Neural progenitor cell (in vitro differentiated cells): ENCODE measurements at regions not wholly inside any gene's neighbourhood (a gene's known extent, or its start where the extent isn't known, plus 50 kb on each side); places are given as distances from the start of the nearest gene placed in this dataset.

Experiments
- DNase-seq: peaks from one replicate; pipeline ENCODE4 v3.0.0-alpha.2; 2016; ENCODE audit warnings: low spot score
- H2AFZ ChIP-seq: fragments of 200-600 bp; sonication (generic); replicated peaks from 2 replicates; pipeline ENCODE4 v1.6.1; 2016; ENCODE audit warnings: antibody characterized with exemption
- H3F3A ChIP-seq: fragments of 200-600 bp; sonication (generic); 2 replicates; pipeline ENCODE4 v1.6.1; 2016; ENCODE audit warnings: antibody characterized with exemption, low read depth
- H3K27ac ChIP-seq: fragments of 200-600 bp; sonication (generic); 2 replicates; pipeline ENCODE4 v1.5.1; 2016; ENCODE audit warnings: mild to moderate bottlenecking
- H3K27me3 ChIP-seq: fragments of 200-600 bp; sonication (generic); 2 replicates; pipeline ENCODE4 v1.6.1; 2016; ENCODE audit warnings: mild to moderate bottlenecking, moderate library complexity
- H3K36me3 ChIP-seq: fragments of 200-600 bp; sonication (generic); 2 replicates; pipeline ENCODE4 v1.5.1; 2016
- H3K4me1 ChIP-seq: fragments of 200-600 bp; sonication (generic); 2 replicates; pipeline ENCODE4 v1.6.1; 2016; ENCODE audit warnings: mixed run types
- H3K4me2 ChIP-seq: fragments of 200-600 bp; sonication (generic); 2 replicates; pipeline ENCODE4 v1.6.1; 2016
- H3K4me3 ChIP-seq: fragments of 200-600 bp; sonication (generic); 2 replicates; pipeline ENCODE4 v1.5.1; 2016
- H3K79me2 ChIP-seq: fragments of 200-600 bp; sonication (generic); 2 replicates; pipeline ENCODE4 v1.6.1; 2016; ENCODE audit warnings: low read depth
- H3K9ac ChIP-seq: fragments of 200-600 bp; sonication (generic); 2 replicates; pipeline ENCODE4 v1.6.1; 2016
- H3K9me3 ChIP-seq: fragments of 200-600 bp; sonication (generic); 2 replicates; pipeline ENCODE4 v1.5.1; 2016; ENCODE audit warnings: low read depth
- H4K20me1 ChIP-seq: fragments of 200-600 bp; sonication (generic); 2 replicates; pipeline ENCODE4 v1.6.1; 2016; ENCODE audit warnings: low read depth
- H3K27ac Mint-ChIP-seq: 3 replicates; pipeline ENCODE4 v1.8.0; 2021; ENCODE audit warnings: mixed read lengths
- H3K27me3 Mint-ChIP-seq: 2 replicates; pipeline ENCODE4 v1.8.0; 2022; ENCODE audit warnings: low read depth, mild to moderate bottlenecking, inconsistent platforms, moderate library complexity, mixed read lengths; ENCODE audit not compliant: insufficient read depth
- H3K36me3 Mint-ChIP-seq: 3 replicates; pipeline ENCODE4 v1.8.0; 2021; ENCODE audit warnings: mixed read lengths
- H3K4me1 Mint-ChIP-seq: 3 replicates; pipeline ENCODE4 v1.8.0; 2021; ENCODE audit warnings: mixed read lengths
- H3K4me3 Mint-ChIP-seq: 3 replicates; pipeline ENCODE4 v1.8.0; 2021; ENCODE audit warnings: mild to moderate bottlenecking, moderate library complexity, mixed read lengths
- H3K9me3 Mint-ChIP-seq: 3 replicates; pipeline ENCODE4 v1.8.0; 2020; ENCODE audit warnings: mixed read lengths
- EZH2 ChIP-seq: fragments of 200-600 bp; sonication (generic); IDR thresholded peaks from 2 replicates; pipeline ENCODE4 v1.6.1; 2017; ENCODE audit warnings: antibody characterized with exemption, mild to moderate bottlenecking, moderate library complexity
- EZH2phosphoT487 ChIP-seq: fragments of 200-600 bp; sonication (generic); IDR thresholded peaks from 2 replicates; pipeline ENCODE4 v1.6.1; 2017; ENCODE audit warnings: antibody characterized with exemption
- TF ChIP-seq, protein P1 (sequence below): fragments of 200-600 bp; sonication (generic); IDR thresholded peaks from 2 replicates; pipeline ENCODE4 v1.5.1; 2017; ENCODE audit warnings: antibody characterized with exemption, mild to moderate bottlenecking

DNA sequence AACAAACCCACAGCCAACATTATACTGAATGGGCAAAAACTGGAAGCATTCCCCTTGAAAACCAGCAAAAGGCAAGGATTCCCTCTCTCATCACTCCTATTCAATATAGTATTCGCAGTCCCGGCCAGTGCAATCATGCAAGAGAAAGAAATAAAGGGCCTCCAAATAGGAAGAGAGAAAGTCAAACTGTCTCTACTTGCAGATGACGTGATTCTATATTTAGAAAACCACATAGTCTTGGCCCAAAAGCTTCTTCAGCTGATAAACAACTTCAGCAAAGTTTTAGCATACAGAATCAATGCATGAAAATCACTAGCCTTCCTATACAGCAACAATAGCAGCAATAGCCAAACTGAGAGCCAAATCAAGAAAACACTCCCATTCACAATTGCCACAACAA lies 333.7 kb upstream of the EDIL3 start:
- peaks cover 5% of the 10 kb centered on the region for H3K9me3 Mint-ChIP-seq
- no peaks in the 10 kb centered on the region for H3F3A ChIP-seq

DNA sequence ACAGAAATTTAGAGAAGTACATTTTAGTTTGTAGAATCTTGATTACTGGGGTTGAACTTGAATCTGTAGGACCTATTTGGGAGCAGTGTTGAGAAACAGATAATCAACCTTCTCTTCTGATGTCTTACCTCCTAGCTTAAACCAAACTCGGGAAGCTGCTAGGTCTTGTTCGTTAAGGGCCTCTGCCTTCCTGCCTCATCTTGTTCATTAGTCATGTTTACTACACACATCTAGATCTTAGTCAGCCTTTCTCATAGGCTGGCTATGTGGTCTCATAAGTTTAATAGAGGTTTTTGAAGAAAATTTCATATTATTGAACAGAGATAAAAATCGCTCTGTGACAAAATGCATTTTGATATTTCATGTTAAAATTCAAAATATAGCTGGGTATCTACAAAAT lies 331.0 kb upstream of the EDIL3 start:
- Histone ChIP-seq H3K9ac (no peak overlapping the region), H3F3A (no peaks in the 10 kb centered on the region), H3K4me2 (no peak overlapping the region), H3K4me1 (no peaks in the 10 kb centered on the region), H3K4me3 (no peak overlapping the region), H4K20me1 (no peaks in the 10 kb centered on the region), H3K27me3 (no peaks in the 10 kb centered on the region), H3K36me3 (no peaks in the 10 kb centered on the region), H3K27ac (no peak overlapping the region), H3K9me3 (no peaks in the 10 kb centered on the region), H3K79me2 (no peaks in the 10 kb centered on the region), H2AFZ (no peak overlapping the region)
- DNase-seq: no peak
- Mint-ChIP-seq H3K36me3 (no peaks in the 10 kb centered on the region), H3K9me3 (peaks cover 5% of the 10 kb centered on the region), H3K4me3 (no peak overlapping the region), H3K4me1 (no peaks in the 10 kb centered on the region), H3K27ac (no peak overlapping the region), H3K27me3 (no peaks in the 10 kb centered on the region)
- TF ChIP-seq, protein P1, sequence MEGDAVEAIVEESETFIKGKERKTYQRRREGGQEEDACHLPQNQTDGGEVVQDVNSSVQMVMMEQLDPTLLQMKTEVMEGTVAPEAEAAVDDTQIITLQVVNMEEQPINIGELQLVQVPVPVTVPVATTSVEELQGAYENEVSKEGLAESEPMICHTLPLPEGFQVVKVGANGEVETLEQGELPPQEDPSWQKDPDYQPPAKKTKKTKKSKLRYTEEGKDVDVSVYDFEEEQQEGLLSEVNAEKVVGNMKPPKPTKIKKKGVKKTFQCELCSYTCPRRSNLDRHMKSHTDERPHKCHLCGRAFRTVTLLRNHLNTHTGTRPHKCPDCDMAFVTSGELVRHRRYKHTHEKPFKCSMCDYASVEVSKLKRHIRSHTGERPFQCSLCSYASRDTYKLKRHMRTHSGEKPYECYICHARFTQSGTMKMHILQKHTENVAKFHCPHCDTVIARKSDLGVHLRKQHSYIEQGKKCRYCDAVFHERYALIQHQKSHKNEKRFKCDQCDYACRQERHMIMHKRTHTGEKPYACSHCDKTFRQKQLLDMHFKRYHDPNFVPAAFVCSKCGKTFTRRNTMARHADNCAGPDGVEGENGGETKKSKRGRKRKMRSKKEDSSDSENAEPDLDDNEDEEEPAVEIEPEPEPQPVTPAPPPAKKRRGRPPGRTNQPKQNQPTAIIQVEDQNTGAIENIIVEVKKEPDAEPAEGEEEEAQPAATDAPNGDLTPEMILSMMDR: no peak
- TF ChIP-seq EZH2 (no peak), EZH2phosphoT487 (no peak)

More for the DNA sequence above, 333.7 kb upstream of the EDIL3 start:
- H4K20me1 ChIP-seq: no peaks in the 10 kb centered on the region
- no peaks in the 10 kb centered on the region for H3K4me1 ChIP-seq
- no peak overlapping the region for H3K4me3 ChIP-seq
- no peaks in the 10 kb centered on the region for H3K27me3 ChIP-seq
- Mint-ChIP-seq H3K27ac (no peak overlapping the region), H3K36me3 (no peaks in the 10 kb centered on the region), H3K27me3 (no peaks in the 10 kb centered on the region), H3K4me3 (no peak overlapping the region), H3K4me1 (no peaks in the 10 kb centered on the region)
- H3K9me3 ChIP-seq: no peaks in the 10 kb centered on the region
- no peak overlapping the region for H2AFZ ChIP-seq
- no peak overlapping the region for H3K4me2 ChIP-seq
- H3K27ac ChIP-seq: no peak overlapping the region
- H3K79me2 ChIP-seq: no peaks in the 10 kb centered on the region
- no peak for DNase-seq
- no peaks in the 10 kb centered on the region for H3K36me3 ChIP-seq
- no peak for TF ChIP-seq EZH2
- no peak for TF ChIP-seq EZH2phosphoT487
- TF ChIP-seq, protein P1: no peak
- H3K9ac ChIP-seq: no peak overlapping the region

DNA sequence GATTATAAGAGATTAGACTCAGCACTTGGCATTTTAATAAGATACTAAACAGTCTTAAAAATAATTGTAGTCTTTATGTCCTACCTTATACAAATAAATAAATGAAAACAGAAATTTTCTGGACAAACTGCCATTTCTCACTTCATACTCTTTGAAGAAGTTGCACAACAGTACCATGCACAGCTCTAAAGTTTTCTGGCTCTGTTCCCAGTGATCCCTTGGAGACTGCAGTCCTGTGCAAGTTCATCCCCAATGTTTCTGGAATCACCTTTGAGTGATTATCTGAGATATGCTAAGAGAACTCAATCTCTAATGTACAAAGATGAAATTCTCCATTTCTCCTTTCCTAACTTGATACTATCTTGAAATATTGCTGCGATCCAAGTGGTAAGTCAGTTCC lies 330.4 kb upstream of the EDIL3 start:
- H3K4me1 Mint-ChIP-seq: no peaks in the 10 kb centered on the region
- no peaks in the 10 kb centered on the region for H3K27me3 Mint-ChIP-seq
- H3K4me2 ChIP-seq: no peak overlapping the region
- H3K27ac ChIP-seq: no peak overlapping the region
- no peaks in the 10 kb centered on the region for H3K4me1 ChIP-seq
- no peaks in the 10 kb centered on the region for H3K79me2 ChIP-seq
- no peaks in the 10 kb centered on the region for H3K36me3 ChIP-seq
- no peak for TF ChIP-seq EZH2
- TF ChIP-seq, protein P1: no peak
- no peak for TF ChIP-seq EZH2phosphoT487
- H3K27ac Mint-ChIP-seq: no peak overlapping the region
- H2AFZ ChIP-seq: no peak overlapping the region
- no peaks in the 10 kb centered on the region for H3F3A ChIP-seq
- H3K9me3 Mint-ChIP-seq: peaks cover 5% of the 10 kb centered on the region
- H3K27me3 ChIP-seq: no peaks in the 10 kb centered on the region
- no peak overlapping the region for H3K9ac ChIP-seq
- no peaks in the 10 kb centered on the region for H4K20me1 ChIP-seq
- H3K9me3 ChIP-seq: no peaks in the 10 kb centered on the region
- H3K4me3 Mint-ChIP-seq: no peak overlapping the region
- H3K4me3 ChIP-seq: no peak overlapping the region
- no peaks in the 10 kb centered on the region for H3K36me3 Mint-ChIP-seq
- DNase-seq: no peak
